ENCODE measurements at regions not wholly inside any gene's neighbourhood (a gene's known extent, or its start where the extent isn't known, plus 50 kb on each side); places are given as distances from the start of the nearest gene placed in this dataset.

DNA sequence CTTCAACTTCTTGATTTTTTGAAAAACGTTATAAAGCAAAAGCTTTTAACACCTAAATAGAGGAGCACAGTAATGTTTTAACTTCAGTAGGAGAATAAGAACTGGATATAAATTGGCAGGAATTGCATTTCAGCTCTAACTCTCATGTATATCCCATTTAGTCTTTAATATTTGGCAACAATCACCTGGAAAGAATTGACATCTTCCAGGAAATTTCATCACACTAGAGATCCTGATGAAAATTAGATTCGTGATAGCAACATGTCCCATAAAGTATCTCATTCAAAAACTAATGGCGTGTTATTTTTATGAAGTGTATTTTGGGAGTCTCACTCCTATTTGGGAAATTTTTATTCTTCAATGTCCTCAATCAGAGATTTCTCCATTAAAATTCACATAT, 131.1 kb upstream of the DNAJC10 start:
- H3K4me3 ChIP-seq (ENCODE audit: low read depth, low read length): no peak overlapping the region
- in situ Hi-C loops (cut with HindIII; ENCODE audit: low sequenced_read_pairs): no loop called here
- no peak for DNase-seq (ENCODE audit: low read depth)
- TF ChIP-seq CTCF (IDR thresholded peaks at IDR 0.05; ENCODE audit: low read depth, low read length, missing control alignments): no peak

GRCh38 chr2:182585430-182585829, 130.6 kb upstream of the DNAJC10 start:
- DNase-seq (ENCODE audit: low read depth): no peak
- TF ChIP-seq CTCF (IDR thresholded peaks at IDR 0.05; ENCODE audit: low read depth, low read length, missing control alignments): no peak
- no peak overlapping the region for H3K4me3 ChIP-seq (ENCODE audit: low read depth, low read length)
- in situ Hi-C loops (cut with HindIII; ENCODE audit: low sequenced_read_pairs): no loop called here

DNA sequence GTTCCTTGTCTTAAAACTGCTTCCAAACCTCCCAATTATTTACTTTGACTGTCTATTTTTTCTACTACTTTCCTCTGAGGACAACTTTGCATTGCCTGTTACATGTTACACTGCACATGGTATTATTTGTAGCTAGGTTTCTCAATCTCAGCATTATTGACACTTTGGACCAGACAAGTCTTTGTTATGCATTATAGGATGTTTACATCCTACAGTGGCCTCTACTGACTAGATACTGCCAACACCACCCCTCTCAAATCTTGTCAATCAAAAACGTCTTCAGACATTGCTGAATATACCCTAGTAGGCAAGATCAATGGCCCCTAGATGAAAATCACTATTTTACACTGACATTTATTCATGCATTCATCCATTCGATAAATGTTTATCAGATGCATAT, 129.6 kb upstream of the DNAJC10 start:
- no peak for TF ChIP-seq CTCF (IDR thresholded peaks at IDR 0.05; ENCODE audit: low read depth, low read length, missing control alignments)
- in situ Hi-C loops (cut with HindIII; ENCODE audit: low sequenced_read_pairs): no loop called here
- DNase-seq (ENCODE audit: low read depth): no peak
- H3K4me3 ChIP-seq (ENCODE audit: low read depth, low read length): no peak overlapping the region

DNA sequence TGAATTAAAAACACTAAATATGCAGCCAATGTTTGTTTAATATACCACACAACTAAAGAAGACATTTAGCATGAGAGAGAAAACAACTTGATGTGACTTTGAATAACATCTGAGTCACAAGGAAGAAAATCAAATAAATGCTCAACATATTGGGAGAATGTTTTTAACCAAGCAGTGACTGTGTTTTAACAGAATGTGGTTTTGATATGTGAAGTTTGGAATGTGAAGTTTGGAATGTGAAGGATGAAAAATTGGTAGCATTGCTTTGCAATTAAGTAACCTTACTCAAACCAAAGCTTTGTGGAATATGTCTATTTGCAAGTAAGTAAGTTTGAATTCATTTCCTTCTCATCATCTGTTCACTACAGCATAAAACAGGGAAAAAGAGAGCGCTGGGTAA, 128.2 kb upstream of the DNAJC10 start:
- in situ Hi-C loops (cut with HindIII; ENCODE audit: low sequenced_read_pairs): no loop called here
- H3K4me3 ChIP-seq (ENCODE audit: low read depth, low read length): no peak overlapping the region
- peak; percentile 87 for DNase-seq (ENCODE audit: low read depth)
- TF ChIP-seq CTCF (IDR thresholded peaks at IDR 0.05; ENCODE audit: low read depth, low read length, missing control alignments): no peak

DNA sequence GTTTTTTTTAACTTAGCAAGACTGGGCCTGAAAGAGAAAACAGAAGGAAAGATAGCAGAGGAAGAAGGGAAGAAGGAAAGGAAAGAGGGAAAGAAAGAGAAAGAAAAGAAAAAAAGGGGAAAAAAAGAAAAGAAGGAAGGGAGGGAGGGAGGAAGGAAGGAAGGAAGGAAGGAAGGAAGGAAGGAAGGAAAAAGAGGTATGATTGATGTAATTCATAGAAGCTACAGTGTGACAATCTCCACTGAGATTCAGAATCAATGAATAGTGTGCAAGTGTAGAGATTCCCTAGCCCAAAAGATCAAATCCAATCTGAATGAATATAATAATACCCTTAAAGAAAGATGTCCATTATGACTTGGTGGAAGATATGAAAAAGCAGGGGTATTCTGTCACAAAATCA, 126.9 kb upstream of the DNAJC10 start:
- in situ Hi-C loops (cut with HindIII; ENCODE audit: low sequenced_read_pairs): no loop called here
- TF ChIP-seq CTCF (IDR thresholded peaks at IDR 0.05; ENCODE audit: low read depth, low read length, missing control alignments): no peak
- H3K4me3 ChIP-seq (ENCODE audit: low read depth, low read length): no peak overlapping the region
- DNase-seq (ENCODE audit: low read depth): no peak

DNA sequence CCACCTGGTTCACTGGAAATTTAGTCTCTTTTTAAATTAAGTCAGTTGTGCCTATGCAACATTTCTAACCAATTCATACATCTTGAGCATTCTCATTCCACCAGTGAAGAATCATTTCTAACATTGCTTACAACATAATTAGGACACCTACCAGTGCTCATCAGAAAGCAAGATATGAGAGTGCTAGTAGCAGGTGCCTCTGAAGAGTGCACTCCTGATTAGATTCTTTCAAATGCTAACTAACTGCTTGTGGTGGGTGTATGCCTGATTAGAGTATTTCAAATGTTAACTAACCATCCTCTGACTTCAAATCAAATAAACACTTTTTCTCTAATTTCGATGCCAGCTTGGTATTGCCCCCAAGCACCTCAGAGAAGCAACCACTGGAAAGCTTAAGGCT, 124.3 kb upstream of the DNAJC10 start:
- DNase-seq (ENCODE audit: low read depth): no peak
- no peak overlapping the region for H3K4me3 ChIP-seq (ENCODE audit: low read depth, low read length)
- no peak for TF ChIP-seq CTCF (IDR thresholded peaks at IDR 0.05; ENCODE audit: low read depth, low read length, missing control alignments)
- in situ Hi-C loops (cut with HindIII; ENCODE audit: low sequenced_read_pairs): no loop called here
